ENCODE measurements at regions not wholly inside any gene's neighbourhood (a gene's known extent, or its start where the extent isn't known, plus 50 kb on each side); places are given as distances from the start of the nearest gene placed in this dataset.

GRCh38 chr12:4046495-4046840, 173.3 kb upstream of the PARP11 start:
- no peaks in the 10 kb centered on the region for H3K4me1 ChIP-seq
- no peaks in the 10 kb centered on the region for H3K9me3 ChIP-seq
- no peak overlapping the region for H3K27ac ChIP-seq
- H3K36me3 ChIP-seq: no peaks in the 10 kb centered on the region
- TF ChIP-seq CTCF (IDR thresholded peaks at IDR 0.05) (no peak), POLR2A (IDR thresholded peaks at IDR 0.05) (no peak)
- intact Hi-C loops (cut with DNase I; ENCODE audit: low total_unique reads): loop anchor here (10.0 kb wide), 1 partner anchor 52 kb away; no protein-coding TSS in a partner anchor
- no peak overlapping the region for H3K4me3 ChIP-seq
- no peak for DNase-seq
- H3K27me3 ChIP-seq: no peaks in the 10 kb centered on the region

DNA sequence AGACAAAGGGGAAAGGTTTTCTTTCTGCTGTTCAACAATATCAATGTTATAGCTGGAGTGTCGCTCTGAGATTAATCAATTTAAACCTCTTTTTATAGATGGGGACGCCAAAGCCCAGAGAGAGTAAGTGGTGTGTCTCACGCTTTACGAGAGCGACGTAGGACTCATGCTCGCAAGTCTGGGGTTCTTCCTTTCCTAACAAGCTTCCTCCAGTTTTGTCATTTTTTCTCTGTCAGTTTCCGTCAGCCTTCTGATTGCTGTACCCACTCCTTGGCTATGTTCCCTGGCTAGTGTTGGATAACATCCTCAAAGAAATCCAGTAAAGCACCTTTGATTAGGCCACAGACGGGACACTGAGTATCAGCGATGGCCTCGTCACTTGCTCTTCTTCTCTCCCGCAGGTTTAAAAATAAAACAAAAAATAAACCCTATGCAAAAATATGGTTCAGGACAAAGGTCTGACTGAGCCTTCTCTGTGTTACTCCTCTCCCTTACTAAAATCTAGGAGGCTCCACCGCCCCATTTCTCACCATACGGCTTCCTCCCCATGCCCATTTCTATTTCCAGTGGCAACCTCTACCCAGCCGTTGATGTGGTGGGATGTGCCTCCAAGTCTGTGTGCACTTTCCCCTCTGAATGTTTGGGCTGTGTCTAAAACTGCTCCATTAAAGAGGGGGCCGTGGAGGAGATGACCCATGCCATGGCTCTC, 172.7 kb upstream of the PARP11 start:
- no peaks in the 10 kb centered on the region for H3K27me3 ChIP-seq
- no peaks in the 10 kb centered on the region for H3K4me1 ChIP-seq
- TF ChIP-seq POLR2A (IDR thresholded peaks at IDR 0.05) (no peak), CTCF (IDR thresholded peaks at IDR 0.05) (no peak)
- no peak overlapping the region for H3K27ac ChIP-seq
- intact Hi-C loops (cut with DNase I; ENCODE audit: low total_unique reads): loop anchor here (10.0 kb wide), 1 partner anchor 51 kb away; no protein-coding TSS in a partner anchor
- no peak for DNase-seq
- H3K36me3 ChIP-seq: no peaks in the 10 kb centered on the region
- H3K9me3 ChIP-seq: no peaks in the 10 kb centered on the region
- H3K4me3 ChIP-seq: no peak overlapping the region

DNA sequence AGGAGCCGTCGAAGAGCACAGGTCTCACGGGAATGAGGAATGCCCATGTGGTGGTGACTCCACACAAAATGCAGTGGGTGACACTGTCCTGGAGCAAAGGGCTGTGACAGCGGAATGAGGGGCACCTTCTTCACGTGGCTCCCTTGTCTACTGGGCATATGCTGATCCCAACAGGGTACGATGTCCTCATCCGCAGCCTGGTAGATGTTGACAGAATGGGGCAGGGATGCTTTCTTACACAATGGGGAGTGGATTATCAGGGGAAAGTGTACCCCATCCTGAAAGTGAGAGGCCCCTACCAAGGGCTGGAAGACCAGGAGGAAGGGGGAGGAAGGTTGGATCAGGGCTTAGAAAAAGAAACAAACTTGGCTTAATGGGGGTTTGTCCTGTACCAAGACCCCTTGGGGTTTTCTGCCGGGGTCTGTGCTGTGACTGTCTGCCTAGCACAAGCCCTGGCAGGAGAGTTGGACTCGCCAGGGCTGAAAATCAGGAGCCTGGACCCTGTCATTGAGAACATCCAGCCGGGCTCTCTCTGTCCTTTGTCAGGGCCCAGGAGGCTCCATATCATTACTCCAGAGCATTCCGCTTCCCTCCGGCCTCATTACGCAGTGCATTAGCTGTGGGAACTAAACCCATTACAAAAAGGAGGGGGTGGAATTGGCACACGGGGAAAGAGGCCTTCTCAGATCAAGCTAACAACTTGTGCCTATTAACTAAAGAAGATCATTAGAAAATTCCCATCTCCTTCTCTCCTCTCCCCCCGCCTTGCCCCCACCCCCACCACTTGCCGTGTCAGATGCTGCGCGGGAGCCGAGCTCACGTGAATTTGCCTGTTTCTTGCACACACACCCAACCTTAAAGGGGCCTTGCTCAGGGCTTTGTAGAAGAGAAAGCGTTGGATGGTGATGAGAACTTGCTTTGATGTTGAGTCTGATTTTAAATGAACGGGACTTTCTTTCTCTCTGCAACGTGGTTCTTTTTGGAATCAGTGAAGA, 171.8 kb upstream of the PARP11 start:
- no peaks in the 10 kb centered on the region for H3K9me3 ChIP-seq
- no peak for DNase-seq
- intact Hi-C loops (cut with DNase I; ENCODE audit: low total_unique reads): loop anchor here (10.0 kb wide), 1 partner anchor 50 kb away; no protein-coding TSS in a partner anchor
- H3K4me3 ChIP-seq: no peak overlapping the region
- TF ChIP-seq CTCF (IDR thresholded peaks at IDR 0.05) (no peak), POLR2A (IDR thresholded peaks at IDR 0.05) (no peak)
- H3K27me3 ChIP-seq: no peaks in the 10 kb centered on the region
- no peaks in the 10 kb centered on the region for H3K4me1 ChIP-seq
- H3K27ac ChIP-seq: no peak overlapping the region
- H3K36me3 ChIP-seq: no peaks in the 10 kb centered on the region

- Histone ChIP-seq H3K27me3 (no peaks in the 10 kb centered on the region), H3K27ac (no peak overlapping the region), H3K4me3 (no peak overlapping the region), H3K36me3 (no peaks in the 10 kb centered on the region), H3K9me3 (no peaks in the 10 kb centered on the region), H3K4me1 (no peaks in the 10 kb centered on the region)
- no peak for DNase-seq
- intact Hi-C loops (cut with DNase I; ENCODE audit: low total_unique reads): loop anchor here (10.0 kb wide), 1 partner anchor 49 kb away; no protein-coding TSS in a partner anchor
- TF ChIP-seq POLR2A (IDR thresholded peaks at IDR 0.05) (no peak), CTCF (IDR thresholded peaks at IDR 0.05) (no peak)
Measured at GRCh38 chr12:4044101-4044500, 170.9 kb upstream of the PARP11 start.

Measured in uterus (tissue), 3 donors.